ENCODE measurements at regions not wholly inside any gene's neighbourhood (a gene's known extent, or its start where the extent isn't known, plus 50 kb on each side); places are given as distances from the start of the nearest gene placed in this dataset.
"Not testable (repeated sequence)": the region's sequence is repeated elsewhere in the genome, so short reads cannot be mapped to it uniquely, and the experiment has no call there.

DNA sequence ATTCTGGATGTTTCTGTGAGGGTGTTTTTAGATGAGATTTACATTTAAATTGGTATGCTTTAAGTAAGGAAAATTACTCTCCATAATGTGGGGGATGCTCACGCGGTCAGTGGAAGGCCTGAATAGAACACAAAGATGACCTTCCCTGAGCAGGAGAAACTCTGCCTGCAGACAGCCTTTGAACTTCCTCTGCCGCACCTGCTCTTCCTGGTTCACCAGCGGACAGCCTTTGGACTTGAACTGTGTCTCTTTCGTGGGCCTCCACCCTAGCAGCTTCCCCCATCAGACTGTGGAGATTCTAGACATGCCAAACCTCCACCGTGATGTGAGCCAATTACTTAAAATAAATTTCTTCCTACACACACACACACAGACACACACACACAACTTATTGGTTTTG is 210.7 kb downstream of the EFCAB11 start:
- Mint-ChIP-seq H3K4me1 (peaks cover 7% of the 10 kb centered on the region), H3K36me3 (ENCODE audit: insufficient read depth) (no peaks in the 10 kb centered on the region), H3K27ac (ENCODE audit: low read depth) (peak overlapping the region; percentile 32), H3K27me3 (no peaks in the 10 kb centered on the region), H3K9me3 (peaks cover 7% of the 10 kb centered on the region), H3K4me3 (no peak overlapping the region)
- DNase-seq (ENCODE audit: low spot score in 2 of 2) (no peak), ATAC-seq (replicated peaks; ENCODE audit: extremely low read depth, poor library complexity, severe bottlenecking) (no peak)

GRCh38 chr14:89740241-89740640 is 214.3 kb downstream of the EFCAB11 start:
- Mint-ChIP-seq H3K27me3 (no peaks in the 10 kb centered on the region), H3K27ac (ENCODE audit: low read depth) (no peak overlapping the region), H3K4me1 (peaks cover 7% of the 10 kb centered on the region), H3K9me3 (no peaks in the 10 kb centered on the region), H3K36me3 (ENCODE audit: insufficient read depth) (no peaks in the 10 kb centered on the region), H3K4me3 (no peak overlapping the region)
- ATAC-seq (replicated peaks; ENCODE audit: extremely low read depth, poor library complexity, severe bottlenecking) (no peak), DNase-seq (ENCODE audit: low spot score in 2 of 2) (no peak)

GRCh38 chr14:89736881-89737280 is 217.6 kb downstream of the EFCAB11 start:
- Mint-ChIP-seq H3K4me3 (no peak overlapping the region), H3K9me3 (no peaks in the 10 kb centered on the region), H3K27ac (ENCODE audit: low read depth) (no peak overlapping the region), H3K4me1 (peaks cover 13% of the 10 kb centered on the region), H3K27me3 (no peaks in the 10 kb centered on the region), H3K36me3 (ENCODE audit: insufficient read depth) (peaks cover under 1% of the 10 kb centered on the region)
- no peak for ATAC-seq (replicated peaks; ENCODE audit: extremely low read depth, poor library complexity, severe bottlenecking)
- DNase-seq (ENCODE audit: low spot score in 2 of 2) = no peak

DNA sequence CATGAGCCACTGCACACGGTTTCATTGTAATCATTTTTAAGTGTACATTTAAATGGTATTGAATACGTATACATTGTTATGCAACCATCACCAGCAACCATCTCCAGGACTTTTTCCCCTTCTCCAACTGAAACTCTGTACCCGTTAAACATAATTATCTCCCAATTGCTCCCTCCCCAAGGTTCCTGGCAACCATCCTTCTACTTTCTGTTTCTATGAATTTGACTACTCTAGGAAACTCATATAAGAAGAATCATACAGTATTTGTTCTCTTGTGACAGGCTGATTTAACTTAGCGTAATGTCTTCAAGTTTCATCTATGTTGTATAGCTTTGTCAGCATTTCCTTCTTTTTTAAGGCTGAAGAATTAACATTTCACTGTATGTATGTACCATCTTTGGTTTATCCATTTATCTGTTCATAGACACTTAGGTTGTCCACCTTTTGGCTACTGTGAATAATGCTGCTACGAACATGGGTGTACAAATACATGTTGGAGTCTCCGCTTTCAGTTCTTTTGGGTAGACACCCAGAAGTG is 223.1 kb downstream of the EFCAB11 start:
- H3K4me3 Mint-ChIP-seq = no peak overlapping the region
- peaks cover 11% of the 10 kb centered on the region for H3K4me1 Mint-ChIP-seq
- ATAC-seq (replicated peaks; ENCODE audit: extremely low read depth, poor library complexity, severe bottlenecking) = no peak
- no peak for DNase-seq (ENCODE audit: low spot score in 2 of 2)
- H3K36me3 Mint-ChIP-seq (ENCODE audit: insufficient read depth) = peaks cover 1% of the 10 kb centered on the region
- no peak overlapping the region for H3K27ac Mint-ChIP-seq (ENCODE audit: low read depth)
- H3K27me3 Mint-ChIP-seq = no peaks in the 10 kb centered on the region
- H3K9me3 Mint-ChIP-seq = no peaks in the 10 kb centered on the region

GRCh38 chr14:89730687-89731086 is 223.8 kb downstream of the EFCAB11 start:
- DNase-seq (ENCODE audit: low spot score in 2 of 2) (no peak), ATAC-seq (replicated peaks; ENCODE audit: extremely low read depth, poor library complexity, severe bottlenecking) (no peak)
- H3K36me3 Mint-ChIP-seq (ENCODE audit: insufficient read depth) = peaks cover 1% of the 10 kb centered on the region
- H3K9me3 Mint-ChIP-seq = no peaks in the 10 kb centered on the region
- H3K4me1 Mint-ChIP-seq = peaks cover 15% of the 10 kb centered on the region
- no peak overlapping the region for H3K27ac Mint-ChIP-seq (ENCODE audit: low read depth)
- H3K4me3 Mint-ChIP-seq = no peak overlapping the region
- no peaks in the 10 kb centered on the region for H3K27me3 Mint-ChIP-seq

DNA sequence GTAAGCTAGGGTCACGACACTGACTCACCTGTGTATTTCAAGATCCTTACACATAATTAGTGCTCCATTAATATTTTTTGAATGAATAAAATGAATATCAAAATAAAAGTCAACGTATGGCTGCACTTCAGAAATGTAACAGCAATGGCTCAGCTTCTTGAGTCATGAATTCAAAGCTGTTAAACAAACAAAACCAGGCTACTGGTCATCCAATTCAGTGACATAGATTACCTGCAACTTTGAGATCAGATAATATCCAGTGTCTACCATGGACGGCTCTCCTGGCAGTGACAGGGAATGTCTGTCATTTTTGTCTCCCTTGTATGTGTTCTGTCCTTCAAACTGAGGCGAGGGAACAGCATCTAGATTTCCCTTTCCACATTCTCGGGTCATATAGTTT is 225.6 kb downstream of the EFCAB11 start:
- Mint-ChIP-seq H3K9me3 (no peaks in the 10 kb centered on the region), H3K4me1 (peaks cover 32% of the 10 kb centered on the region), H3K4me3 (no peak overlapping the region), H3K27me3 (no peaks in the 10 kb centered on the region), H3K36me3 (ENCODE audit: insufficient read depth) (peaks cover 1% of the 10 kb centered on the region), H3K27ac (ENCODE audit: low read depth) (no peak overlapping the region)
- no peak for ATAC-seq (replicated peaks; ENCODE audit: extremely low read depth, poor library complexity, severe bottlenecking)
- DNase-seq (ENCODE audit: low spot score in 2 of 2) = no peak

DNA sequence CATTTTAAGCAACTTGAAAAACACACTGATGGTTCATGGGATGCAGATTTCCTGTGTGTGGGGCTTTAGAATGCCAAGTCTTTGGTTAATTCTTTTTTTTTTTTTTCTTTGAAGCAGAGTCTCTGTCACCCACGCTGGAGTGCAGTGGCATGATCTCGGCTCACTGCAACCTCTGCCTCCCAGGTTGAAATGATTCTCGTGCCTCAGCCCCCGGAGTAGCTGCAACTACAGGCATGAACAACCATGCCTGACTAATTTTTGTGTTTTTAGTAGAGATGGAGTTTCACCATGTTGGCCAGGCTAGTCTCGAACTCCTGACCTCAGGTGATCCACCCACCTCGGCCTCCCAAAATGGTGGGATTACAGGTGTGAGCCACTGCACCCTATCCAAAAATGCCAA is 228.3 kb downstream of the EFCAB11 start:
- H3K9me3 Mint-ChIP-seq; ATAC-seq (replicated peaks; ENCODE audit: extremely low read depth, poor library complexity, severe bottlenecking); H3K36me3 Mint-ChIP-seq (ENCODE audit: insufficient read depth); H3K27me3 Mint-ChIP-seq; H3K4me3 Mint-ChIP-seq; DNase-seq (ENCODE audit: low spot score in 2 of 2): not testable (repeated sequence)
- Mint-ChIP-seq H3K4me1 (peaks cover 50% of the 10 kb centered on the region), H3K27ac (ENCODE audit: low read depth) (peak overlapping the region; percentile 81)

DNA sequence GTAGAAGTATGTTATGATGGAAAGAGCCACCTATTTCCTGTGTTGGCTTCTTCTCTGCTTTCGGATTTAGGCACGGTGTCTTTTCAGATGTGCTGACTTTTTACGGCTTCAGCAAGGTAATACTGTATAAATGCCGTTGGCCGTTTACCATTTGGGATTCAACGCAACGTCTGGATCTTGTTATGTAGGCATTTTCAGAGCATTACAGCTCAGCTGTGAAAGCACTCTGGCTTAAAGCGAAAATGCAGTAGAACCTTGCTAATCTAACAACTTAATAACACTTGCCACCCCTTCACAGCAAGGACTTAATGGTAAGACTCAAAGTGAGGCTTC is 229.9 kb downstream of the EFCAB11 start:
- Mint-ChIP-seq H3K36me3 (ENCODE audit: insufficient read depth) (peaks cover 6% of the 10 kb centered on the region), H3K9me3 (no peaks in the 10 kb centered on the region), H3K27ac (ENCODE audit: low read depth) (peak overlapping the region; percentile 81), H3K4me3 (peak overlapping the region; percentile 70), H3K27me3 (no peaks in the 10 kb centered on the region), H3K4me1 (peaks cover 67% of the 10 kb centered on the region)
- ATAC-seq (replicated peaks; ENCODE audit: extremely low read depth, poor library complexity, severe bottlenecking) = no peak
- no peak for DNase-seq (ENCODE audit: low spot score in 2 of 2)

- H3K4me3 Mint-ChIP-seq = peak overlapping the region; percentile 70
- H3K27me3 Mint-ChIP-seq = no peaks in the 10 kb centered on the region
- peak overlapping the region; percentile 81 for H3K27ac Mint-ChIP-seq (ENCODE audit: low read depth)
- H3K4me1 Mint-ChIP-seq = peaks cover 72% of the 10 kb centered on the region
- ATAC-seq (replicated peaks; ENCODE audit: extremely low read depth, poor library complexity, severe bottlenecking) (no peak), DNase-seq (ENCODE audit: low spot score in 2 of 2) (no peak)
- peaks cover 6% of the 10 kb centered on the region for H3K36me3 Mint-ChIP-seq (ENCODE audit: insufficient read depth)
- no peaks in the 10 kb centered on the region for H3K9me3 Mint-ChIP-seq
Observed at GRCh38 chr14:89723930-89724627, 230.5 kb downstream of the EFCAB11 start.

- Mint-ChIP-seq H3K4me1 (peaks cover 83% of the 10 kb centered on the region), H3K36me3 (ENCODE audit: insufficient read depth) (peaks cover 6% of the 10 kb centered on the region), H3K27ac (ENCODE audit: low read depth) (peak overlapping the region; percentile 87), H3K9me3 (no peaks in the 10 kb centered on the region), H3K27me3 (no peaks in the 10 kb centered on the region), H3K4me3 (peak overlapping the region; percentile 53)
- ATAC-seq (replicated peaks; ENCODE audit: extremely low read depth, poor library complexity, severe bottlenecking) = no peak
- no peak for DNase-seq (ENCODE audit: low spot score in 2 of 2)
Observed at GRCh38 chr14:89721956-89722355, 232.6 kb downstream of the EFCAB11 start.

- peaks cover 6% of the 10 kb centered on the region for H3K36me3 Mint-ChIP-seq (ENCODE audit: insufficient read depth)
Observed at GRCh38 chr14:89720741-89721729, 233.5 kb downstream of the EFCAB11 start.

DNA sequence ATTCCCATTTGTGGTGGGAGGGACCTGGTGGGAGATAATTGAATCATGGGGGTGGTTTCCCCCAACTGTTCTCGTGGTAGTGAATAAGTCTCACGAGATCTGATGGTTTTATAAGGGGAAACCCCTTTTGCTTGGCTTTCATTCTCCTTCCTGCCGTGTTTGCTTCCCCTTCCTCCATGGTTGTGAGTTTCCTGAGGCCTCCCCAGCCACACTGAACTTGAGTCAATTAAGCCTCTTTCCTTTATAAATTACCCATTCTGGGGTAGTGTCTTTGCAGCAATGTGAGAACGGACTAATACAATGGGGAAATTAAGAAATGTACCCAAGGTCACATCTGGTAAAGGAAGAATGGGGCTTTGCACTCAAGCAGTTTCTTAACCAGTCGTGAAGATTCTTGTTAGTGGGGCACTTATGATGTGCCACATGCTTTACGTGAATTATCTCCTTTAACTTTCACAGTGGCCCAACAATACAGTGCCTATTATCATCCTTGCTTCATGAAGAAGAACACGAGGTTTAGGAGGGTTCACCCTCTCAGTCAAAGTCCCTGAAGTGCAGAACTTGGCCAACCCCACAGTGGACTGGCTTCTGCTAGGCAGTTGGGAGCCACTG is 234.3 kb downstream of the EFCAB11 start:
- ATAC-seq (replicated peaks; ENCODE audit: extremely low read depth, poor library complexity, severe bottlenecking) = peak; percentile 30
- H3K4me3 Mint-ChIP-seq = peak overlapping the region; percentile 53
- no peaks in the 10 kb centered on the region for H3K27me3 Mint-ChIP-seq
- H3K9me3 Mint-ChIP-seq = no peaks in the 10 kb centered on the region
- DNase-seq (ENCODE audit: low spot score in 2 of 2) = no peak
- peak overlapping the region; percentile 87 for H3K27ac Mint-ChIP-seq (ENCODE audit: low read depth)
- peaks cover 73% of the 10 kb centered on the region for H3K4me1 Mint-ChIP-seq
- peaks cover 6% of the 10 kb centered on the region for H3K36me3 Mint-ChIP-seq (ENCODE audit: insufficient read depth)

More at GRCh38 chr14:89720741-89721729, 233.5 kb downstream of the EFCAB11 start:
- DNase-seq (ENCODE audit: low spot score in 2 of 2) = peak; percentile 66 to 83
- Mint-ChIP-seq H3K27ac (ENCODE audit: low read depth) (peak overlapping the region; percentile 87), H3K4me3 (peak overlapping the region; percentile 53), H3K4me1 (peaks cover 82% of the 10 kb centered on the region), H3K27me3 (no peaks in the 10 kb centered on the region), H3K9me3 (no peaks in the 10 kb centered on the region)
- ATAC-seq (replicated peaks; ENCODE audit: extremely low read depth, poor library complexity, severe bottlenecking) = peak; percentile 95
